GM10266 (cell line): ENCODE measurements at regions not wholly inside any gene's neighbourhood (a gene's known extent, or its start where the extent isn't known, plus 50 kb on each side); places are given as distances from the start of the nearest gene placed in this dataset.

ENCODE experiments used
- DNase-seq: peaks from one replicate; pipeline ENCODE4 v3.0.0; 2012; ENCODE audit errors: extremely low spot score
- TF ChIP-seq, protein P1 (sequence below): IDR thresholded peaks from 2 replicates; pipeline ENCODE4 v1.5.1; 2012; ENCODE audit warnings: mild to moderate bottlenecking, low read depth; ENCODE audit not compliant: control insufficient read depth, insufficient read depth; ENCODE audit errors: missing control alignments

DNA sequence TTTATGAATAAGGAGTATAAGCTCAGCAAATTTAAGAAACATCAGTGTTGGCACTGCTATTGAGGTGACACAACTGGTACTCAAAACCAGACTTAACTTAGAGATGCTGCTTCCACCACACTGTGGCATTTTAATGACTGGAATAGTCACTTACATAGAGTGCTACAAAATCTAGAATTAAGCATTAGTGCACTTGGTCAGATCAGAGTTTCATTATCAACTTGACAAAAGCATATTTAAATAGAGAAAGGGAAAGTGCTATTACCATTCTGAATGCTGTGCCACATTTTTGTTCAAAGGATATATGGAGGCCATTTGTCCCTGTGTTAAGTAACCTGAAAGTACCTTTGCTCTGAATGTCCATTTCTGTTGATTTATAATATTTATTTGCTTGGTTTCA is 800.7 kb upstream of the ALCAM start:
- DNase-seq, result no peak
- TF ChIP-seq, protein P1, sequence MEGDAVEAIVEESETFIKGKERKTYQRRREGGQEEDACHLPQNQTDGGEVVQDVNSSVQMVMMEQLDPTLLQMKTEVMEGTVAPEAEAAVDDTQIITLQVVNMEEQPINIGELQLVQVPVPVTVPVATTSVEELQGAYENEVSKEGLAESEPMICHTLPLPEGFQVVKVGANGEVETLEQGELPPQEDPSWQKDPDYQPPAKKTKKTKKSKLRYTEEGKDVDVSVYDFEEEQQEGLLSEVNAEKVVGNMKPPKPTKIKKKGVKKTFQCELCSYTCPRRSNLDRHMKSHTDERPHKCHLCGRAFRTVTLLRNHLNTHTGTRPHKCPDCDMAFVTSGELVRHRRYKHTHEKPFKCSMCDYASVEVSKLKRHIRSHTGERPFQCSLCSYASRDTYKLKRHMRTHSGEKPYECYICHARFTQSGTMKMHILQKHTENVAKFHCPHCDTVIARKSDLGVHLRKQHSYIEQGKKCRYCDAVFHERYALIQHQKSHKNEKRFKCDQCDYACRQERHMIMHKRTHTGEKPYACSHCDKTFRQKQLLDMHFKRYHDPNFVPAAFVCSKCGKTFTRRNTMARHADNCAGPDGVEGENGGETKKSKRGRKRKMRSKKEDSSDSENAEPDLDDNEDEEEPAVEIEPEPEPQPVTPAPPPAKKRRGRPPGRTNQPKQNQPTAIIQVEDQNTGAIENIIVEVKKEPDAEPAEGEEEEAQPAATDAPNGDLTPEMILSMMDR, result no peak

DNA sequence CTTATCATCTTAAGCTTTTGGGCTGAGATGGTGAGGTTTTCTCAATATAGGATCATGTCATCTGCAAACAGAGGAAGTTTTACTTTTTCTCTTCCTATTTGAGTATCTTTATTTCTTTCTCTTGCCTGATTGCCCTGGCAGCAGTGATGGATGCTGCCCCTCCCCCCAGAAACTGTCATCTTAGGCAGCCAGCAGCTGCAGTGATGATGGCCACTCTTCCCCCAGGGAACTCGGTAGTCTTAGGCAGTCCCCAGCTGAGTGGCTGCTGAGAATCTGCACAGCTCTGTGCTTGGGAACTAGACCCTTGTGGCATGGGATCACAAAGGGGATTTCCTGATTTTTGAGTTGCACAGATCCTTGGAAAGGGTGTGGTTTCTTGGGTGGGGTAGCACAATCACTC is 791.1 kb upstream of the ALCAM start:
- TF ChIP-seq, protein P1, result no peak
- DNase-seq, result no peak

DNA sequence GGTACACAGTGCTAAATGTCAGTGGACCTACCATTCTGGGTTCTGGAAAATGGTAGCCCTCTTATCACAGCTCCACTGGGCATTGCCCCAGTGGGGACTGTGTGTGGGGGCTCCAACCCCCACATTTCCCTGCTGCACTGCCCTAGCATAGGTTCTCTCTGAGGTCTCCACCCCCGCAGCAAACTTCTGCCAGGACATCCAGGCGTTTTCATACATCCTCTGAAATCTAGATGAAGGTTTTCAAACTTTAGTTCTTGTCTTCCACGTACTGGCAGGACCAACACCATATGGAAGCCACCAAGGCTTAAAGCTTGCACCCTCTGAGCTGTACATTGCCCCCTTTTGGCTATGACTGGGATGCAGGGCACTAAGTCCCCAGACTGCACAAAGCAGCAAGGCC is 788.2 kb upstream of the ALCAM start:
- no peak for DNase-seq
- TF ChIP-seq, protein P1, result no peak

DNA sequence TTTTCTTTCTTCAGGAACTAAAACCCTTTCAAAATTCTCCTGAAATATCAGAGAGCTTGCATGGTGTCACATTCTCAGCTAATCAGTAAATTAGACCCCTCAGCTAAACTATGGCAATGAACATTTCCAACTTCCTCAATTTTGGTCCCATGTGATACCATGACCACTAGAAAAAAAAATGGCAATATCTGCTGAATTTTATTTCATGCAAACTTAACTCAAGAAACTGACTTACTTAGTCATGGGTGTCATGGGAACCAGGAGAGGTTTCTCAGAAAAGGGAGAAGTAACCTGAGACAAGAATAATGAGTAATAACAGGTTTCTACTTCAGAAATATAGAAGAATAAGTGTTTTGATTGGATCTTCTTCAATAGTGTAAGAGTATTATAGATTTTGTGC is 784.6 kb upstream of the ALCAM start:
- TF ChIP-seq, protein P1, result no peak
- DNase-seq, result no peak

DNA sequence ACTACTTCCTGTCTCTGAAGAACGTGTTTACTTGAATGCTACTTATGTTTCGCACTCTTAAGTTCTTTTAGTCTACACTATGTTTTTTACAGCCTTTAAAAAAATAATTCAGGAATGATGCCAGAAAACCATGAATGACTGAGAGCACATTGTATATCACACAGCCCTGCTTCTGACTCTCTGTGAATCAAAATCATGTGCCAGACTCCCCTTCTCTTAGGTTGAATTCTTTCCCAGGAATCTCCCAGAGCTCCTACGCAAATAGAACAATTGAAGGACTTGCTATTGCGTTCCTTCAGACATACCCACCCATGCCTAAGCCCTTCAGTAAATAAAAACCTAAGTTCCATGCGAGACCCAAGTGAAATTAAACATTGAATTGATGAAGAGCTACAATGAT is 782.0 kb upstream of the ALCAM start:
- TF ChIP-seq, protein P1, result no peak
- no peak for DNase-seq

DNA sequence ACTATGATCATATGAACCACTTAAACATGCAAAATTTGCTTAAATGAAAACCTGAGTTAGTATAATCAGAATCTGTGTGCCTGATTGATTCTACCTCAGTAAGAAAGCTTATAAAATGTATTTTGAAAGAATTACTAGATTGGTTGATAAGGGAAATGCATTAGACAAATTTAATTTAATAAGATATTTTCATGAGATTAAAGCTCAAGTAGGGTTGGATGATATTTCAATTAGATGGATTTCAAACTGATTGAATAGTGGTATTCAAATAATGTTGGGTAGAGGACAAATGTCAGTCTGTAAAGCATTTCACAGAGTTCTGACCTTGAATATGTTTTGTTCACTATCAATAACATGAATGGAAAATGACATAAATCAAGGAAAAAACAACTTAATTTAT is 780.4 kb upstream of the ALCAM start:
- no peak for DNase-seq
- TF ChIP-seq, protein P1, result no peak

DNA sequence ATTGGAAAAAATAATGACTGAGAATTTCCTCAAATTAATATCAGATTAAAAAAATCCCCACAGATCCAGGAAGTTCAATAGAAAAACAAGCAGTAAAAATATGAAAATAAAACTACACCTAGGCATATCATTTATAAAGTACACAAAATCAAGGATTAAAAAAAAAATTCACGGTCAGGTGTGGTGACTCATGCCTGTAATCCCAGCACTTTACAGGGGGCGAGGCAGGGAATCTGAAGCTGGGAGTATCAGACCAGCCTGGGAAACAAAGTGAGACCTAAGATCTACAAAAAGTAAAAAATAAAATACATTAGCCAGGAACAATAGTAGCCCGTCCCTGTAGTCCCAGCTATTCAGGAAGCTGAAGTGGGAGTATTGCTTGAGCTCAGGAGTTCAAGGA is 778.3 kb upstream of the ALCAM start:
- TF ChIP-seq, protein P1, result no peak
- no peak for DNase-seq
